ENCODE measurements at regions not wholly inside any gene's neighbourhood (a gene's known extent, or its start where the extent isn't known, plus 50 kb on each side); places are given as distances from the start of the nearest gene placed in this dataset.

- H3K27ac ChIP-seq (ENCODE audit: insufficient read depth, low read length): no peak overlapping the region
Observed at GRCh38 chr14:38745861-38746260, 357.2 kb downstream of the SEC23A start.

DNA sequence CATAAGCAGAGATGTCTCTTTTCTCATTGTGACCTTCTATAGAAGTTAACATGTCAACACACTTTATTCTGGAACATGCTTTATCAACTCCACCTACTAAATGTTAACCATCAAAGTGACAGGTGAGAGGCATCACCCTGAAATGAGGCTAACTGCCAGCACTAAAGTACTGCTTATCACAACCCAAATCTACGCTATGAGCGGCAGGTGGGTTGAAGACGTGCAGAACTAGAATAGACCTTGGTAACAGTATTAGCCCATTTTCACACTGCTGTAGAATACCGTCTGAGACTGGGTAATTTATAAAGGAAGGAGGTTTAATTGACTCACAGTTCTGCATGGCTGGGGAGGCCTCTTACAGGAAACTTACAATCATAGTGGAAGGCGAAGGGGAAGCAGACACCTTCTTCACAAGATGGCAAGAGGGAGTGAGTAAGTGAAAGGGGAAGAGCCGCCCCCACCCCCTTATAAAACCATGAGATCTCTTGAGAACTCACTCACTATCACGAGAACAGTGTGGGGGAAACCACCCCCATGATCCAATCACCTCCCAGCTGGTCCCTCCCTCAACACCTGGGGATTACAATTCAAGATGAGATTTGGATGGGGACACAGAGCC is 359.0 kb downstream of the SEC23A start:
- no peaks in the 10 kb centered on the region for H3K79me2 ChIP-seq (ENCODE audit: control insufficient read depth, insufficient read depth, low read length)
- TF ChIP-seq, protein P1, sequence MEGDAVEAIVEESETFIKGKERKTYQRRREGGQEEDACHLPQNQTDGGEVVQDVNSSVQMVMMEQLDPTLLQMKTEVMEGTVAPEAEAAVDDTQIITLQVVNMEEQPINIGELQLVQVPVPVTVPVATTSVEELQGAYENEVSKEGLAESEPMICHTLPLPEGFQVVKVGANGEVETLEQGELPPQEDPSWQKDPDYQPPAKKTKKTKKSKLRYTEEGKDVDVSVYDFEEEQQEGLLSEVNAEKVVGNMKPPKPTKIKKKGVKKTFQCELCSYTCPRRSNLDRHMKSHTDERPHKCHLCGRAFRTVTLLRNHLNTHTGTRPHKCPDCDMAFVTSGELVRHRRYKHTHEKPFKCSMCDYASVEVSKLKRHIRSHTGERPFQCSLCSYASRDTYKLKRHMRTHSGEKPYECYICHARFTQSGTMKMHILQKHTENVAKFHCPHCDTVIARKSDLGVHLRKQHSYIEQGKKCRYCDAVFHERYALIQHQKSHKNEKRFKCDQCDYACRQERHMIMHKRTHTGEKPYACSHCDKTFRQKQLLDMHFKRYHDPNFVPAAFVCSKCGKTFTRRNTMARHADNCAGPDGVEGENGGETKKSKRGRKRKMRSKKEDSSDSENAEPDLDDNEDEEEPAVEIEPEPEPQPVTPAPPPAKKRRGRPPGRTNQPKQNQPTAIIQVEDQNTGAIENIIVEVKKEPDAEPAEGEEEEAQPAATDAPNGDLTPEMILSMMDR (conservative IDR thresholded peaks at IDR 0.05 in 1 of 2, IDR thresholded peaks at IDR 0.05 in 1 of 2; ENCODE audit: low read depth in 1 of 2, low read length in 2 of 2): no peak
- no peak for TF ChIP-seq EZH2 (IDR thresholded peaks at IDR 0.05; ENCODE audit: low read length, missing control alignments)
- no peak overlapping the region for H3K4me2 ChIP-seq (ENCODE audit: extremely low read depth, insufficient read depth, low read length)
- H3K9me3 ChIP-seq (ENCODE audit: control insufficient read depth, insufficient read depth, low read depth, low read length): no peaks in the 10 kb centered on the region
- no peaks in the 10 kb centered on the region for H4K20me1 ChIP-seq (ENCODE audit: control insufficient read depth, extremely low read depth, insufficient read depth, low read length)
- no peaks in the 10 kb centered on the region for H3K36me3 ChIP-seq (ENCODE audit: control insufficient read depth, insufficient read depth, low read length)
- no peak overlapping the region for H2AFZ ChIP-seq (ENCODE audit: low read length)
- H3K9ac ChIP-seq (ENCODE audit: insufficient read depth, low read length): no peak overlapping the region
- H3K27ac ChIP-seq (ENCODE audit: insufficient read depth, low read length): no peak overlapping the region
- DNase-seq (ENCODE audit: low read depth in 2 of 2): no peak
- H3K4me1 ChIP-seq (ENCODE audit: control insufficient read depth, extremely low read depth, insufficient read depth, low read length): no peaks in the 10 kb centered on the region
- H3K4me3 ChIP-seq (replicated peaks in 1 of 4; ENCODE audit: control extremely low read depth in 1 of 4, insufficient read depth in 1 of 4, low read depth in 3 of 4, low read length in 4 of 4): no peak overlapping the region
- H3K27me3 ChIP-seq (ENCODE audit: control insufficient read depth, insufficient read depth, low read length): no peaks in the 10 kb centered on the region

More at GRCh38 chr14:38745861-38746260, 357.2 kb downstream of the SEC23A start:
- DNase-seq (ENCODE audit: low read depth in 2 of 2): no peak
- Histone ChIP-seq H3K27me3 (ENCODE audit: control insufficient read depth, insufficient read depth, low read length) (no peaks in the 10 kb centered on the region), H3K4me1 (ENCODE audit: control insufficient read depth, extremely low read depth, insufficient read depth, low read length) (no peaks in the 10 kb centered on the region), H3K4me2 (ENCODE audit: extremely low read depth, insufficient read depth, low read length) (no peak overlapping the region), H4K20me1 (ENCODE audit: control insufficient read depth, extremely low read depth, insufficient read depth, low read length) (no peaks in the 10 kb centered on the region), H3K9me3 (ENCODE audit: control insufficient read depth, insufficient read depth, low read depth, low read length) (no peaks in the 10 kb centered on the region), H3K4me3 (replicated peaks in 1 of 4; ENCODE audit: control extremely low read depth in 1 of 4, insufficient read depth in 1 of 4, low read depth in 3 of 4, low read length in 4 of 4) (no peak overlapping the region), H3K79me2 (ENCODE audit: control insufficient read depth, insufficient read depth, low read length) (no peaks in the 10 kb centered on the region), H3K36me3 (ENCODE audit: control insufficient read depth, insufficient read depth, low read length) (no peaks in the 10 kb centered on the region), H2AFZ (ENCODE audit: low read length) (no peak overlapping the region), H3K9ac (ENCODE audit: insufficient read depth, low read length) (no peak overlapping the region)
- TF ChIP-seq, protein P1 (conservative IDR thresholded peaks at IDR 0.05 in 1 of 2, IDR thresholded peaks at IDR 0.05 in 1 of 2; ENCODE audit: low read depth in 1 of 2, low read length in 2 of 2): no peak
- no peak for TF ChIP-seq EZH2 (IDR thresholded peaks at IDR 0.05; ENCODE audit: low read length, missing control alignments)

- Histone ChIP-seq H4K20me1 (ENCODE audit: control insufficient read depth, extremely low read depth, insufficient read depth, low read length) (no peaks in the 10 kb centered on the region), H3K79me2 (ENCODE audit: control insufficient read depth, insufficient read depth, low read length) (no peaks in the 10 kb centered on the region), H3K27me3 (ENCODE audit: control insufficient read depth, insufficient read depth, low read length) (no peaks in the 10 kb centered on the region), H3K4me2 (ENCODE audit: extremely low read depth, insufficient read depth, low read length) (no peak overlapping the region), H2AFZ (ENCODE audit: low read length) (no peak overlapping the region), H3K36me3 (ENCODE audit: control insufficient read depth, insufficient read depth, low read length) (no peaks in the 10 kb centered on the region), H3K27ac (ENCODE audit: insufficient read depth, low read length) (no peak overlapping the region), H3K9ac (ENCODE audit: insufficient read depth, low read length) (no peak overlapping the region), H3K4me1 (ENCODE audit: control insufficient read depth, extremely low read depth, insufficient read depth, low read length) (no peaks in the 10 kb centered on the region), H3K4me3 (replicated peaks in 1 of 4; ENCODE audit: control extremely low read depth in 1 of 4, insufficient read depth in 1 of 4, low read depth in 3 of 4, low read length in 4 of 4) (no peak overlapping the region), H3K9me3 (ENCODE audit: control insufficient read depth, insufficient read depth, low read depth, low read length) (no peaks in the 10 kb centered on the region)
- no peak for DNase-seq (ENCODE audit: low read depth in 2 of 2)
- TF ChIP-seq, protein P1 (conservative IDR thresholded peaks at IDR 0.05 in 1 of 2, IDR thresholded peaks at IDR 0.05 in 1 of 2; ENCODE audit: low read depth in 1 of 2, low read length in 2 of 2): no peak
- no peak for TF ChIP-seq EZH2 (IDR thresholded peaks at IDR 0.05; ENCODE audit: low read length, missing control alignments)
Observed at GRCh38 chr14:38737686-38738407, 365.2 kb downstream of the SEC23A start.

Data from fibroblast of lung (primary cell).